NT2/D1 (cell line): ENCODE measurements at regions not wholly inside any gene's neighbourhood (a gene's known extent, or its start where the extent isn't known, plus 50 kb on each side); places are given as distances from the start of the nearest gene placed in this dataset.

ENCODE experiments used
- SUZ12 ChIP-seq: IDR thresholded peaks from 2 replicates; pipeline ENCODE4 v1.6.1; 2011; ENCODE audit not compliant: insufficient read length, insufficient read depth; ENCODE audit errors: extremely low read depth
- YY1 ChIP-seq: IDR thresholded peaks from 2 replicates; pipeline ENCODE4 v1.6.1; 2011; ENCODE audit not compliant: insufficient read length, insufficient read depth

GRCh38 chr18:68086481-68086880 is 570.0 kb upstream of the DSEL start:
- TF ChIP-seq YY1 (no peak), SUZ12 (no peak)
